GM23338 (cell line): ENCODE measurements at regions not wholly inside any gene's neighbourhood (a gene's known extent, or its start where the extent isn't known, plus 50 kb on each side); places are given as distances from the start of the nearest gene placed in this dataset.

Experiments used
- ATAC-seq: fragments of 200-7000 bp; cut with Tn5 transposase; 3 replicates; pipeline ENCODE4 v1.9.1; 2020
- DNase-seq: peaks from one replicate; pipeline ENCODE4 v3.0.0-alpha.2; 2015; ENCODE audit warnings: low spot score
- H2AFZ ChIP-seq: fragments of 200-600 bp; sonication (generic); 2 replicates; pipeline ENCODE4 v1.8.0; 2016; ENCODE audit warnings: antibody characterized with exemption, mild to moderate bottlenecking, moderate library complexity
- H3F3A ChIP-seq: fragments of 200-600 bp; sonication (generic); replicated peaks from 2 replicates; pipeline ENCODE4 v1.8.0; 2017; ENCODE audit warnings: antibody characterized with exemption, mixed run types, low read depth
- H3K27ac ChIP-seq: fragments of 200-600 bp; sonication (generic); 2 replicates; pipeline ENCODE4 v1.6.1; 2016; ENCODE audit warnings: low read depth
- H3K27me3 ChIP-seq: fragments of 200-600 bp; sonication (generic); 2 replicates; pipeline ENCODE4 v1.8.0; 2016; ENCODE audit warnings: mild to moderate bottlenecking, mixed run types, moderate library complexity; ENCODE audit not compliant: insufficient read depth
- H3K36me3 ChIP-seq: fragments of 200-600 bp; sonication (generic); 2 replicates; pipeline ENCODE4 v1.8.0; 2016; ENCODE audit warnings: mild to moderate bottlenecking; ENCODE audit not compliant: insufficient read depth
- H3K4me1 ChIP-seq: fragments of 200-600 bp; sonication (generic); 2 replicates; pipeline ENCODE4 v1.8.0; 2016; ENCODE audit warnings: mild to moderate bottlenecking, moderate library complexity; ENCODE audit not compliant: insufficient read depth
- H3K4me2 ChIP-seq: fragments of 200-600 bp; sonication (generic); 2 replicates; pipeline ENCODE4 v1.7.1; 2017; ENCODE audit warnings: mixed run types
- H3K4me3 ChIP-seq: fragments of 200-600 bp; sonication (generic); 2 replicates; pipeline ENCODE4 v1.6.1; 2016; ENCODE audit warnings: mixed run types
- H3K79me2 ChIP-seq: fragments of 200-600 bp; sonication (generic); replicated peaks from 2 replicates; pipeline ENCODE4 v1.8.0; 2017; ENCODE audit warnings: mild to moderate bottlenecking; ENCODE audit not compliant: insufficient read depth
- H3K9me2 ChIP-seq: fragments of 200-600 bp; sonication (generic); 2 replicates; pipeline ENCODE4 v1.8.0; 2017; ENCODE audit not compliant: insufficient read depth
- H4K20me1 ChIP-seq: fragments of 200-600 bp; sonication (generic); replicated peaks from 2 replicates; pipeline ENCODE4 v1.8.0; 2017; ENCODE audit warnings: mild to moderate bottlenecking; ENCODE audit not compliant: insufficient read depth
- H3K27ac Mint-ChIP-seq: 2 replicates; pipeline ENCODE4 v1.8.0; 2020; ENCODE audit warnings: inconsistent platforms, mild to moderate bottlenecking, moderate library complexity, mixed read lengths
- H3K27me3 Mint-ChIP-seq: 3 replicates; pipeline ENCODE4 v1.8.0; 2022; ENCODE audit warnings: low read depth, mild to moderate bottlenecking, moderate library complexity, mixed read lengths, inconsistent platforms; ENCODE audit not compliant: insufficient read depth, poor library complexity
- H3K36me3 Mint-ChIP-seq: 3 replicates; pipeline ENCODE4 v1.8.0; 2021; ENCODE audit warnings: low read depth, mild to moderate bottlenecking, inconsistent platforms, moderate library complexity, mixed read lengths
- H3K4me1 Mint-ChIP-seq: 3 replicates; pipeline ENCODE4 v1.8.0; 2020; ENCODE audit warnings: mild to moderate bottlenecking, inconsistent platforms, mixed read lengths
- H3K4me3 Mint-ChIP-seq: 3 replicates; pipeline ENCODE4 v1.8.0; 2021; ENCODE audit warnings: moderate library complexity, mild to moderate bottlenecking, inconsistent platforms, mixed read lengths
- H3K9me3 Mint-ChIP-seq: 3 replicates; pipeline ENCODE4 v1.8.0; 2020; ENCODE audit warnings: moderate library complexity, mild to moderate bottlenecking, inconsistent platforms, mixed read lengths
- CREB1 ChIP-seq: fragments of 250-450 bp; sonication (Bioruptor Pico); IDR thresholded peaks from 2 replicates; pipeline ENCODE4 v1.5.0; 2020; ENCODE audit warnings: low read depth, mild to moderate bottlenecking, moderate library complexity
- EZH2 ChIP-seq: fragments of 200-600 bp; sonication (generic); IDR thresholded peaks from one replicate; pipeline ENCODE4 v1.8.0; 2017; ENCODE audit warnings: antibody characterized with exemption, mild to moderate bottlenecking, low read depth; ENCODE audit not compliant: unreplicated experiment
- EZH2phosphoT487 ChIP-seq: fragments of 200-600 bp; sonication (generic); IDR thresholded peaks from one replicate; pipeline ENCODE4 v1.8.1; 2018; ENCODE audit warnings: antibody characterized with exemption; ENCODE audit not compliant: unreplicated experiment
- JUNB ChIP-seq: IDR thresholded peaks from one replicate; pipeline ENCODE4 v1.6.1; 2016; ENCODE audit warnings: antibody characterized with exemption; ENCODE audit not compliant: unreplicated experiment
- NANOG ChIP-seq: IDR thresholded peaks from 2 replicates; pipeline ENCODE4 v1.6.1; 2016; ENCODE audit warnings: antibody characterized with exemption, borderline replicate concordance
- POLR2AphosphoS5 ChIP-seq: IDR thresholded peaks from 2 replicates; pipeline ENCODE4 v1.6.1; 2016; ENCODE audit warnings: antibody characterized with exemption, low read depth
- STAT1 ChIP-seq: IDR thresholded peaks from one replicate; pipeline ENCODE4 v1.6.1; 2016; ENCODE audit warnings: antibody characterized with exemption; ENCODE audit not compliant: unreplicated experiment
- ZNF114 ChIP-seq: fragments of 250-450 bp; sonication (Bioruptor Pico); IDR thresholded peaks from 2 replicates; pipeline ENCODE4 v1.5.0; 2020; ENCODE audit warnings: mild to moderate bottlenecking, moderate library complexity
- ZNF331 ChIP-seq: fragments of 250-450 bp; sonication (Bioruptor Pico); IDR thresholded peaks from 2 replicates; pipeline ENCODE4 v1.5.0; 2020; ENCODE audit warnings: low read depth, mild to moderate bottlenecking, moderate library complexity
- TF ChIP-seq, protein P1 (sequence below), 2 experiments: fragments of 200-600 bp in 1 of 2; sonication (generic) in 1 of 2; conservative IDR thresholded peaks; 2 replicates each; pipeline versions ENCODE4 v1.5.1 to v1.6.1; 2016 to 2017; ENCODE audit warnings: antibody characterized with exemption in 2 of 2, low read depth in 2 of 2, mild to moderate bottlenecking in 2 of 2, moderate library complexity in 1 of 2
- TF ChIP-seq, protein P2 (sequence below): IDR thresholded peaks from 2 replicates; pipeline ENCODE4 v1.6.1; 2016; ENCODE audit warnings: antibody characterized with exemption
- TF ChIP-seq, protein P3 (sequence below): IDR thresholded peaks from one replicate; pipeline ENCODE4 v1.6.1; 2018; ENCODE audit warnings: antibody characterized with exemption; ENCODE audit not compliant: unreplicated experiment
- TF ChIP-seq, protein P4 (sequence below): fragments of 250-450 bp; sonication (Bioruptor Pico); IDR thresholded peaks from 2 replicates; pipeline ENCODE4 v1.5.0; 2020; ENCODE audit warnings: mild to moderate bottlenecking, moderate library complexity

DNA sequence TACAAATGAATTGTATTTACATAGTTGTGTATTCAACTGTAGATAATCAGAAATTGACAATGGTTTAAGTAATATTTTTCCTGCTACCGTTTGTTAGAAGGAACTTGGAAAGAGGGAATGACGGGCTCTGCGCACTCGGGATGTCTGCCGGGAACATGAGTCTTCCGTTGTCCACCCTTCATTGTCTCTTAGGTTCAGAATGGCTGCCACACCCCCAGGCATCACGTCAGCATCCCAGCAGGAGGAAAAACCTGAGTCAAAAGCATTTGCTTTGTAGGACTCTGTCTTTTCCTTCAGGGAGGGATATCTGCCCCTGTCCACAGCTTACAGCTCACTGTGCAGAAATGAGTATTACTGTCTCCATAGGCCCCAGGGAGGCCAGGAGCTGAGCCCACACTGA lies 331.2 kb downstream of the THBS2 start:
- no peaks in the 10 kb centered on the region; the same call in 1 of the 2 replicates for H3K4me1 ChIP-seq
- H3K27me3 ChIP-seq, result no peaks in the 10 kb centered on the region
- H3K4me2 ChIP-seq, result no peak overlapping the region
- no peak overlapping the region for H3K27ac ChIP-seq
- no peak overlapping the region for H2AFZ ChIP-seq
- H3K79me2 ChIP-seq, result no peaks in the 10 kb centered on the region
- H4K20me1 ChIP-seq, result no peaks in the 10 kb centered on the region
- Mint-ChIP-seq H3K36me3 (peaks cover 4% of the 10 kb centered on the region; the same call in 2 of the 3 replicates), H3K9me3 (peaks cover 2% of the 10 kb centered on the region; the same call in 2 of the 3 replicates), H3K4me3 (no peak overlapping the region), H3K27ac (no peak overlapping the region), H3K27me3 (peaks cover 1% of the 10 kb centered on the region), H3K4me1 (peaks cover 7% of the 10 kb centered on the region)
- H3K9me2 ChIP-seq, result no peaks in the 10 kb centered on the region
- no peak for DNase-seq
- no peak overlapping the region for H3K4me3 ChIP-seq
- no peak for ATAC-seq
- no peaks in the 10 kb centered on the region for H3F3A ChIP-seq
- TF ChIP-seq ZNF331 (CRISPR knock-in tag), result no peak
- TF ChIP-seq ZNF114 (CRISPR knock-in tag), result no peak
- TF ChIP-seq EZH2, result no peak
- no peak for TF ChIP-seq POLR2AphosphoS5
- no peak for TF ChIP-seq NANOG
- TF ChIP-seq JUNB, result no peak
- no peak for TF ChIP-seq EZH2phosphoT487
- TF ChIP-seq, protein P1, sequence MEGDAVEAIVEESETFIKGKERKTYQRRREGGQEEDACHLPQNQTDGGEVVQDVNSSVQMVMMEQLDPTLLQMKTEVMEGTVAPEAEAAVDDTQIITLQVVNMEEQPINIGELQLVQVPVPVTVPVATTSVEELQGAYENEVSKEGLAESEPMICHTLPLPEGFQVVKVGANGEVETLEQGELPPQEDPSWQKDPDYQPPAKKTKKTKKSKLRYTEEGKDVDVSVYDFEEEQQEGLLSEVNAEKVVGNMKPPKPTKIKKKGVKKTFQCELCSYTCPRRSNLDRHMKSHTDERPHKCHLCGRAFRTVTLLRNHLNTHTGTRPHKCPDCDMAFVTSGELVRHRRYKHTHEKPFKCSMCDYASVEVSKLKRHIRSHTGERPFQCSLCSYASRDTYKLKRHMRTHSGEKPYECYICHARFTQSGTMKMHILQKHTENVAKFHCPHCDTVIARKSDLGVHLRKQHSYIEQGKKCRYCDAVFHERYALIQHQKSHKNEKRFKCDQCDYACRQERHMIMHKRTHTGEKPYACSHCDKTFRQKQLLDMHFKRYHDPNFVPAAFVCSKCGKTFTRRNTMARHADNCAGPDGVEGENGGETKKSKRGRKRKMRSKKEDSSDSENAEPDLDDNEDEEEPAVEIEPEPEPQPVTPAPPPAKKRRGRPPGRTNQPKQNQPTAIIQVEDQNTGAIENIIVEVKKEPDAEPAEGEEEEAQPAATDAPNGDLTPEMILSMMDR (conservative IDR thresholded peaks at IDR 0.05; ENCODE audit: low read depth in 2 of 2), result no peak
- TF ChIP-seq, protein P2, sequence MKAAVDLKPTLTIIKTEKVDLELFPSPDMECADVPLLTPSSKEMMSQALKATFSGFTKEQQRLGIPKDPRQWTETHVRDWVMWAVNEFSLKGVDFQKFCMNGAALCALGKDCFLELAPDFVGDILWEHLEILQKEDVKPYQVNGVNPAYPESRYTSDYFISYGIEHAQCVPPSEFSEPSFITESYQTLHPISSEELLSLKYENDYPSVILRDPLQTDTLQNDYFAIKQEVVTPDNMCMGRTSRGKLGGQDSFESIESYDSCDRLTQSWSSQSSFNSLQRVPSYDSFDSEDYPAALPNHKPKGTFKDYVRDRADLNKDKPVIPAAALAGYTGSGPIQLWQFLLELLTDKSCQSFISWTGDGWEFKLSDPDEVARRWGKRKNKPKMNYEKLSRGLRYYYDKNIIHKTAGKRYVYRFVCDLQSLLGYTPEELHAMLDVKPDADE, result no peak
- TF ChIP-seq STAT1, result no peak
- TF ChIP-seq, protein P3, sequence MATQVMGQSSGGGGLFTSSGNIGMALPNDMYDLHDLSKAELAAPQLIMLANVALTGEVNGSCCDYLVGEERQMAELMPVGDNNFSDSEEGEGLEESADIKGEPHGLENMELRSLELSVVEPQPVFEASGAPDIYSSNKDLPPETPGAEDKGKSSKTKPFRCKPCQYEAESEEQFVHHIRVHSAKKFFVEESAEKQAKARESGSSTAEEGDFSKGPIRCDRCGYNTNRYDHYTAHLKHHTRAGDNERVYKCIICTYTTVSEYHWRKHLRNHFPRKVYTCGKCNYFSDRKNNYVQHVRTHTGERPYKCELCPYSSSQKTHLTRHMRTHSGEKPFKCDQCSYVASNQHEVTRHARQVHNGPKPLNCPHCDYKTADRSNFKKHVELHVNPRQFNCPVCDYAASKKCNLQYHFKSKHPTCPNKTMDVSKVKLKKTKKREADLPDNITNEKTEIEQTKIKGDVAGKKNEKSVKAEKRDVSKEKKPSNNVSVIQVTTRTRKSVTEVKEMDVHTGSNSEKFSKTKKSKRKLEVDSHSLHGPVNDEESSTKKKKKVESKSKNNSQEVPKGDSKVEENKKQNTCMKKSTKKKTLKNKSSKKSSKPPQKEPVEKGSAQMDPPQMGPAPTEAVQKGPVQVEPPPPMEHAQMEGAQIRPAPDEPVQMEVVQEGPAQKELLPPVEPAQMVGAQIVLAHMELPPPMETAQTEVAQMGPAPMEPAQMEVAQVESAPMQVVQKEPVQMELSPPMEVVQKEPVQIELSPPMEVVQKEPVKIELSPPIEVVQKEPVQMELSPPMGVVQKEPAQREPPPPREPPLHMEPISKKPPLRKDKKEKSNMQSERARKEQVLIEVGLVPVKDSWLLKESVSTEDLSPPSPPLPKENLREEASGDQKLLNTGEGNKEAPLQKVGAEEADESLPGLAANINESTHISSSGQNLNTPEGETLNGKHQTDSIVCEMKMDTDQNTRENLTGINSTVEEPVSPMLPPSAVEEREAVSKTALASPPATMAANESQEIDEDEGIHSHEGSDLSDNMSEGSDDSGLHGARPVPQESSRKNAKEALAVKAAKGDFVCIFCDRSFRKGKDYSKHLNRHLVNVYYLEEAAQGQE, result no peak
- TF ChIP-seq, protein P4, sequence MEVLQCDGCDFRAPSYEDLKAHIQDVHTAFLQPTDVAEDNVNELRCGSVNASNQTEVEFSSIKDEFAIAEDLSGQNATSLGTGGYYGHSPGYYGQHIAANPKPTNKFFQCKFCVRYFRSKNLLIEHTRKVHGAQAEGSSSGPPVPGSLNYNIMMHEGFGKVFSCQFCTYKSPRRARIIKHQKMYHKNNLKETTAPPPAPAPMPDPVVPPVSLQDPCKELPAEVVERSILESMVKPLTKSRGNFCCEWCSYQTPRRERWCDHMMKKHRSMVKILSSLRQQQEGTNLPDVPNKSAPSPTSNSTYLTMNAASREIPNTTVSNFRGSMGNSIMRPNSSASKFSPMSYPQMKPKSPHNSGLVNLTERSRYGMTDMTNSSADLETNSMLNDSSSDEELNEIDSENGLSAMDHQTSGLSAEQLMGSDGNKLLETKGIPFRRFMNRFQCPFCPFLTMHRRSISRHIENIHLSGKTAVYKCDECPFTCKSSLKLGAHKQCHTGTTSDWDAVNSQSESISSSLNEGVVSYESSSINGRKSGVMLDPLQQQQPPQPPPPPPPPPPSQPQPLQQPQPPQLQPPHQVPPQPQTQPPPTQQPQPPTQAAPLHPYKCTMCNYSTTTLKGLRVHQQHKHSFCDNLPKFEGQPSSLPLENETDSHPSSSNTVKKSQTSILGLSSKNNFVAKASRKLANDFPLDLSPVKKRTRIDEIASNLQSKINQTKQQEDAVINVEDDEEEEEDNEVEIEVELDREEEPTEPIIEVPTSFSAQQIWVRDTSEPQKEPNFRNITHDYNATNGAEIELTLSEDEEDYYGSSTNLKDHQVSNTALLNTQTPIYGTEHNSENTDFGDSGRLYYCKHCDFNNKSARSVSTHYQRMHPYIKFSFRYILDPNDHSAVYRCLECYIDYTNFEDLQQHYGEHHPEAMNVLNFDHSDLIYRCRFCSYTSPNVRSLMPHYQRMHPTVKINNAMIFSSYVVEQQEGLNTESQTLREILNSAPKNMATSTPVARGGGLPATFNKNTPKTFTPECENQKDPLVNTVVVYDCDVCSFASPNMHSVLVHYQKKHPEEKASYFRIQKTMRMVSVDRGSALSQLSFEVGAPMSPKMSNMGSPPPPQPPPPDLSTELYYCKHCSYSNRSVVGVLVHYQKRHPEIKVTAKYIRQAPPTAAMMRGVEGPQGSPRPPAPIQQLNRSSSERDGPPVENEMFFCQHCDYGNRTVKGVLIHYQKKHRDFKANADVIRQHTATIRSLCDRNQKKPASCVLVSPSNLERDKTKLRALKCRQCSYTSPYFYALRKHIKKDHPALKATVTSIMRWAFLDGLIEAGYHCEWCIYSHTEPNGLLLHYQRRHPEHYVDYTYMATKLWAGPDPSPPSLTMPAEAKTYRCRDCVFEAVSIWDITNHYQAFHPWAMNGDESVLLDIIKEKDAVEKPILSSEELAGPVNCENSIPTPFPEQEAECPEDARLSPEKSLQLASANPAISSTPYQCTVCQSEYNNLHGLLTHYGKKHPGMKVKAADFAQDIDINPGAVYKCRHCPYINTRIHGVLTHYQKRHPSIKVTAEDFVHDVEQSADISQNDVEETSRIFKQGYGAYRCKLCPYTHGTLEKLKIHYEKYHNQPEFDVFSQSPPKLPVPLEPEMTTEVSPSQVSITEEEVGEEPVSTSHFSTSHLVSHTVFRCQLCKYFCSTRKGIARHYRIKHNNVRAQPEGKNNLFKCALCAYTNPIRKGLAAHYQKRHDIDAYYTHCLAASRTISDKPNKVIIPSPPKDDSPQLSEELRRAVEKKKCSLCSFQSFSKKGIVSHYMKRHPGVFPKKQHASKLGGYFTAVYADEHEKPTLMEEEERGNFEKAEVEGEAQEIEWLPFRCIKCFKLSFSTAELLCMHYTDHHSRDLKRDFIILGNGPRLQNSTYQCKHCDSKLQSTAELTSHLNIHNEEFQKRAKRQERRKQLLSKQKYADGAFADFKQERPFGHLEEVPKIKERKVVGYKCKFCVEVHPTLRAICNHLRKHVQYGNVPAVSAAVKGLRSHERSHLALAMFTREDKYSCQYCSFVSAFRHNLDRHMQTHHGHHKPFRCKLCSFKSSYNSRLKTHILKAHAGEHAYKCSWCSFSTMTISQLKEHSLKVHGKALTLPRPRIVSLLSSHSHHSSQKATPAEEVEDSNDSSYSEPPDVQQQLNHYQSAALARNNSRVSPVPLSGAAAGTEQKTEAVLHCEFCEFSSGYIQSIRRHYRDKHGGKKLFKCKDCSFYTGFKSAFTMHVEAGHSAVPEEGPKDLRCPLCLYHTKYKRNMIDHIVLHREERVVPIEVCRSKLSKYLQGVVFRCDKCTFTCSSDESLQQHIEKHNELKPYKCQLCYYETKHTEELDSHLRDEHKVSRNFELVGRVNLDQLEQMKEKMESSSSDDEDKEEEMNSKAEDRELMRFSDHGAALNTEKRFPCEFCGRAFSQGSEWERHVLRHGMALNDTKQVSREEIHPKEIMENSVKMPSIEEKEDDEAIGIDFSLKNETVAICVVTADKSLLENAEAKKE (CRISPR knock-in tag), result no peak
- no peak for TF ChIP-seq CREB1 (CRISPR knock-in tag)
- no peaks in the 10 kb centered on the region for H3K36me3 ChIP-seq
